ENCODE measurements at regions not wholly inside any gene's neighbourhood (a gene's known extent, or its start where the extent isn't known, plus 50 kb on each side); places are given as distances from the start of the nearest gene placed in this dataset.

DNA sequence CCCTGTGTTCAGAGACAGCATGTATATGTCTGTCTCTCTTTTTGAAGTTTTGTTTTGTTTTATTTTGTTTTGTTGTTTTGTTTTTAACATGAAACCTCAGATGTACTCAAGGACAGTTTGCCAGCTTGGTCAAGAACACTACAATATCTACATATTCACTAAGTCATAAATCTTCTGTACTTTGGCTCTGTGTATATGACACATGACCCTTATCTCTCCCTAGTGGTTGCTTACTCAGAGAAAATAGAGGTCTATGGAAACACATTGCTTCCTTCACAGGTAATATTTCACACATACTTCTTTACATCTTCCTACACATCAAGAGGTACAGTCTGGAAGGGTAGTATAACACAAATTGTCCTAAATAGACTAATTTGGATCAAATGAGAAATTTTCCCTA, 312.6 kb upstream of the VRK2 start:
- in situ Hi-C loops (cut with HindIII; ENCODE audit: low pct_ligation_motif_present, low sequenced_read_pairs), result no loop called here
- TF ChIP-seq, protein P1, sequence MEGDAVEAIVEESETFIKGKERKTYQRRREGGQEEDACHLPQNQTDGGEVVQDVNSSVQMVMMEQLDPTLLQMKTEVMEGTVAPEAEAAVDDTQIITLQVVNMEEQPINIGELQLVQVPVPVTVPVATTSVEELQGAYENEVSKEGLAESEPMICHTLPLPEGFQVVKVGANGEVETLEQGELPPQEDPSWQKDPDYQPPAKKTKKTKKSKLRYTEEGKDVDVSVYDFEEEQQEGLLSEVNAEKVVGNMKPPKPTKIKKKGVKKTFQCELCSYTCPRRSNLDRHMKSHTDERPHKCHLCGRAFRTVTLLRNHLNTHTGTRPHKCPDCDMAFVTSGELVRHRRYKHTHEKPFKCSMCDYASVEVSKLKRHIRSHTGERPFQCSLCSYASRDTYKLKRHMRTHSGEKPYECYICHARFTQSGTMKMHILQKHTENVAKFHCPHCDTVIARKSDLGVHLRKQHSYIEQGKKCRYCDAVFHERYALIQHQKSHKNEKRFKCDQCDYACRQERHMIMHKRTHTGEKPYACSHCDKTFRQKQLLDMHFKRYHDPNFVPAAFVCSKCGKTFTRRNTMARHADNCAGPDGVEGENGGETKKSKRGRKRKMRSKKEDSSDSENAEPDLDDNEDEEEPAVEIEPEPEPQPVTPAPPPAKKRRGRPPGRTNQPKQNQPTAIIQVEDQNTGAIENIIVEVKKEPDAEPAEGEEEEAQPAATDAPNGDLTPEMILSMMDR (IDR thresholded peaks at IDR 0.05; ENCODE audit: low read depth, low read length, missing control alignments), result no peak
- no peak for DNase-seq
- Histone ChIP-seq H3K4me3 (ENCODE audit: low read depth, low read length) (no peak overlapping the region), H3K36me3 (replicated peaks) (no peaks in the 10 kb centered on the region), H3K27ac (no peak overlapping the region), H3K27me3 (replicated peaks) (no peaks in the 10 kb centered on the region)

DNA sequence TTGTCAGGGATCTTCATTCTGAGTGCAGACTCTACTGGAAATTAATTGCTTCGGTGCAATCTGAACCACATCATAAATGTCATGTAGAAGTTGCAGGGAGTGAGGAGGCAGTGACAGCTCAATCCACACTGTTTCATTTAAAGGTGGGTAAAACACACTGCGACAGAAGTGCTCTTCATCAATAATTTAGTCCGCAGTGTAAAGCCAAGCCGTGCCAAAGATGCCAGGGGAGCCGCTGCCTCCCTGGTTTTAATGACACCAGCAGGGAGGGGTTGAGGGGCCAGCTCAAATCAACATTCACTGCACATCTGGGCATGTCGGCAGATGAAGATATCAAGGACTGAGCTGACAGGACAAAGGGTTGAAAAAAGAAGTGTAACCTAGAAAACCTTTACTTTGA, 305.7 kb upstream of the VRK2 start:
- TF ChIP-seq, protein P1 (IDR thresholded peaks at IDR 0.05; ENCODE audit: low read depth, low read length, missing control alignments), result no peak
- Histone ChIP-seq H3K36me3 (replicated peaks) (no peaks in the 10 kb centered on the region), H3K27me3 (replicated peaks) (no peaks in the 10 kb centered on the region), H3K4me3 (ENCODE audit: low read depth, low read length) (no peak overlapping the region), H3K27ac (no peak overlapping the region)
- in situ Hi-C loops (cut with HindIII; ENCODE audit: low pct_ligation_motif_present, low sequenced_read_pairs), result no loop called here
- no peak for DNase-seq

DNA sequence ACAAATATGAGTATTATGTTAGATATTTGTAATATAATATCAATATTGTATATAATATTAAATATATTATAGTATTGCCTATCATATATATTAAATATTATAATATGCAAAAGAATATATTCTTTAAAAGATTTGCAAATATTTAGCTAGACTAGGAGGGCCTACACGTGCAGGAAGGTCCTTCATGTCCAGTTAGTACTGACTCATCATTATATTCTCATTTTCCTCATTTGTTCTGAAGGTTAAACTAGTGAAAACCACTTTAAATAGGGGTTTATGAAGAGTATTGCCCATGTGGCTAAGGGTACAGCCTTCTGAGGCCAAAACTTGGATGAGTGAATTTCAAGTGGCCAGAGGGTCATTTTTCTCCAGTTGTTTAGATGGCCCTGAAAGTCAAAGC, 293.0 kb upstream of the VRK2 start:
- in situ Hi-C loops (cut with HindIII; ENCODE audit: low pct_ligation_motif_present, low sequenced_read_pairs), result no loop called here
- H3K27me3 ChIP-seq (replicated peaks), result no peaks in the 10 kb centered on the region
- no peak overlapping the region for H3K27ac ChIP-seq
- TF ChIP-seq, protein P1 (IDR thresholded peaks at IDR 0.05; ENCODE audit: low read depth, low read length, missing control alignments), result no peak
- H3K4me3 ChIP-seq (ENCODE audit: low read depth, low read length), result no peak overlapping the region
- DNase-seq, result no peak
- no peaks in the 10 kb centered on the region for H3K36me3 ChIP-seq (replicated peaks)

DNA sequence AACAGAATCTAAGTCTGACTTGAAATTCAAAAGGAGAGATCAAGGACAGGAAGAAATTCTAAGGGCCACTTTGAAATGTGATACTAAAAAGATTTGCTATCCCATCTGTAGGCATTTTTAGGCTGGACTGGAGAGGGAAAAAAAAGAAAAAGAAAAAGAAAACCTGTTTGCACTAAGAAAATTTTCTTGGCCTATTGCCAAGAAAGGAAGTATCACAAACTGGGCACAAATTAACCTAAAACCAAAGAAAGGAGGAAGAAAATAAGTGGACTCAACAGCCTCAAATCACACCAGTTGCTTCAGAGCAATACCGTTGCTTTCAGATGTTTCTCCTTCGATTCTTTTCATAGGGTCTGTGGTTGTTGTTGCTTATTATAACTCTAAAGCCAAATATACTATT, 287.9 kb upstream of the VRK2 start:
- H3K36me3 ChIP-seq (replicated peaks), result no peaks in the 10 kb centered on the region
- TF ChIP-seq, protein P1 (IDR thresholded peaks at IDR 0.05; ENCODE audit: low read depth, low read length, missing control alignments), result no peak
- no peak overlapping the region for H3K27ac ChIP-seq
- no peaks in the 10 kb centered on the region for H3K27me3 ChIP-seq (replicated peaks)
- DNase-seq, result no peak
- H3K4me3 ChIP-seq (ENCODE audit: low read depth, low read length), result no peak overlapping the region
- in situ Hi-C loops (cut with HindIII; ENCODE audit: low pct_ligation_motif_present, low sequenced_read_pairs), result no loop called here

DNA sequence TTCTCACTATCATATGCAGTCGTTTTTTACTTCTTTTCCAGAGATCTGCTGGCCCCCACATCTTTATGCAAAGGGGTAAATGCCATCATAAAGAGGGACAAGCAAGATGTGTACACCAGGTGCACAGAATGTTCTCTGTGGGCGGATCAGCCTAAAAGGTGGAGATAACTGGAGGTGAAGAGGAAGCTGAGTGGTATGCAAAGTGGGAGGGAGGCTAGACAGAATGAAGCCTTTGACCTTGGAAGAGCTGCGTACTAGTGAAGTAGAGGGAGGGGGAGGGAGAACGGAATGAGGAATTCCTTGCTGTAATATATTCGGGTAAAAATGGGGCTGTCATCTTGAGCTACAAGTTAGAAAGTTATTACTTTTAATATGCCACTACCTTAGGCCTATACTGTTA, 287.5 kb upstream of the VRK2 start:
- no peak for DNase-seq
- Histone ChIP-seq H3K27ac (no peak overlapping the region), H3K4me3 (ENCODE audit: low read depth, low read length) (no peak overlapping the region), H3K27me3 (replicated peaks) (no peaks in the 10 kb centered on the region), H3K36me3 (replicated peaks) (no peaks in the 10 kb centered on the region)
- in situ Hi-C loops (cut with HindIII; ENCODE audit: low pct_ligation_motif_present, low sequenced_read_pairs), result no loop called here
- TF ChIP-seq, protein P1 (IDR thresholded peaks at IDR 0.05; ENCODE audit: low read depth, low read length, missing control alignments), result no peak

DNA sequence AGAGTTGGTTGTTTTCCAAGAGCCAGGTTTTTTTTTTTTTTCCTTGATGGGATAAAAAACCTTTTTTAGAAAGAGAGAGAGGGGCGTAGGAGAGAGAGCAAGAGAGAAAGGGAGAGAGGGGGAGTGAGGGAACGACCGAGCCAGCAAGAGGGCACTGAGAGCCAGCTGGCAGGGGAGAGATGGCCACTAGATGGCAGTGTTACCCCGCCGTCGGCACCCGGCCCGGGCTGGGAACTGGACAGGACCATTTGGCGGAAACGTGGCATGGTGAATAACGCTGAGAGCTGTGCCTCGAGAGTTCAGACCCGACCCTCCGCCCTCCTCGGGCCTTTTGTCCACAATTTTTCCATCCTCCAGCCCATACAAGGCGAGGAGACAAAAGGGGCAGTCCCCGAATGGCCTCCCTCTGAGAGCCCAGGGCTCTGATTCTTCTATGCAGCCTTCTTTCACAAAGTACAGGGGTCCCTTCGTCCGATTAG, 286.7 kb upstream of the VRK2 start:
- Histone ChIP-seq H3K27ac (no peak overlapping the region), H3K4me3 (ENCODE audit: low read depth, low read length) (peak overlapping the region; percentile 47), H3K36me3 (replicated peaks) (no peaks in the 10 kb centered on the region), H3K27me3 (replicated peaks) (no peaks in the 10 kb centered on the region)
- DNase-seq, result peak; percentile 76
- in situ Hi-C loops (cut with HindIII; ENCODE audit: low pct_ligation_motif_present, low sequenced_read_pairs), result no loop called here
- TF ChIP-seq, protein P1 (IDR thresholded peaks at IDR 0.05; ENCODE audit: low read depth, low read length, missing control alignments), result peak; percentile 96
